GM19397 (cell line): ENCODE measurements at regions not wholly inside any gene's neighbourhood (a gene's known extent, or its start where the extent isn't known, plus 50 kb on each side); places are given as distances from the start of the nearest gene placed in this dataset.

Experiments
- ATAC-seq: cut with Tn5 transposase; IDR thresholded peaks from one replicate; pipeline ENCODE4 v1.9.1; 2021; ENCODE audit warnings: mild to moderate bottlenecking, moderate library complexity; ENCODE audit not compliant: unreplicated experiment

DNA sequence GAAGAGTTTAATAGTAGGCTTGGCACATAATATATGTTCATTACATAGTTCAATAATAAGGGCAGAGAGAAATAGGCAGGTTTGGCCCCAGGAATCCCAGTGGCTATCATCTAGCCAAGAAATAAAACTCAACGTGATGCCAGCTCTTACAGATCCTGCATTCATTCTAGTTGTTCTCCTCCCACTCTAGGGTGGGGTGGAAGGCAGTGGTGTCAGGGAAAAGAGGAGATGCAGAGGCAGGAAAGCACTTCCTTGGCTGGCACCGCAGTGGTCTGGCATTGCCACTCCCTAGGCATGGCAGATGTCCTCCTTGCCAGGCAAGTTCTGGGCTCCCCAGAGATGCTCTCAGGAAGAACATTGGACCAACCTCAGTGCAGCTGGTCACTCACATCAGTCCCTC, 383.6 kb downstream of the GRIN2B start:
- no peak for ATAC-seq

DNA sequence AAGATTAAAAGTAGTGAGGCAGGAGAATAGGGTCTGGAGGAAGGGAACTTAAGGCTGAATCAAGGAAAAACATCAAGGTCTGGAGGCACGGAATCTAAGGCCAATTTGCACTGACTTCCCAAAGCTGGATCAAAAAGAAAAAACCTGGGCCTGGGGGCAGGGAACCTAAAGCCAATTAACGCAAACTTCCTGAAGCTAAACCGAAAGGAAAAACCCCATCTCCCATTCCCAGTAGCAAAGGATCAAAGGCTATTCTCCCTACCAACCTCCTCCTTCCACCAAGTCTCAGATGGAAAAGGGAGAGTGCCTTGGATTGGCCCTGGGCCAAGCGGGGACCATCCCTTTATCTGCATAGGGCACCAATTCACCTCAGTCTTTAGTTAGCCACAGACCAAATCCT, 384.2 kb downstream of the GRIN2B start:
- ATAC-seq = no peak

DNA sequence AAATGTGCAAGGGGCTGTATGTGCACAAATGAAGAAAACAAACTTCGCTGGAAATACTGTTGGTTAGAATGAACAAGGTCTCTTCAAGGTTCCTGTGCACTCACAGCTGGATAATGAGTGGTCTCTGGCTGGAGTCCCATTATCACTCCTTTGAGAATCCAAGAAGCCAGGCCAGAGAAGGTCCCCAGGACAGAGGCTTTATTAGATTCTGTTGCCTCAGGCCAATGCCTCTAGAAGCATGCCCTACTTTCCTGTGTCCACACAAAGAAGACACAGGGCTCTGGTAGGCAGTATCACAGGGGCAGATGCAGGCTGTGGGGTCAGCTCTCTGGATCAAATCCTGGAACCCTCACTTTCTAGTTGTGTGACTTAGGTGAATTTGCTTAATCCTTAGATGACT, 384.7 kb downstream of the GRIN2B start:
- no peak for ATAC-seq

DNA sequence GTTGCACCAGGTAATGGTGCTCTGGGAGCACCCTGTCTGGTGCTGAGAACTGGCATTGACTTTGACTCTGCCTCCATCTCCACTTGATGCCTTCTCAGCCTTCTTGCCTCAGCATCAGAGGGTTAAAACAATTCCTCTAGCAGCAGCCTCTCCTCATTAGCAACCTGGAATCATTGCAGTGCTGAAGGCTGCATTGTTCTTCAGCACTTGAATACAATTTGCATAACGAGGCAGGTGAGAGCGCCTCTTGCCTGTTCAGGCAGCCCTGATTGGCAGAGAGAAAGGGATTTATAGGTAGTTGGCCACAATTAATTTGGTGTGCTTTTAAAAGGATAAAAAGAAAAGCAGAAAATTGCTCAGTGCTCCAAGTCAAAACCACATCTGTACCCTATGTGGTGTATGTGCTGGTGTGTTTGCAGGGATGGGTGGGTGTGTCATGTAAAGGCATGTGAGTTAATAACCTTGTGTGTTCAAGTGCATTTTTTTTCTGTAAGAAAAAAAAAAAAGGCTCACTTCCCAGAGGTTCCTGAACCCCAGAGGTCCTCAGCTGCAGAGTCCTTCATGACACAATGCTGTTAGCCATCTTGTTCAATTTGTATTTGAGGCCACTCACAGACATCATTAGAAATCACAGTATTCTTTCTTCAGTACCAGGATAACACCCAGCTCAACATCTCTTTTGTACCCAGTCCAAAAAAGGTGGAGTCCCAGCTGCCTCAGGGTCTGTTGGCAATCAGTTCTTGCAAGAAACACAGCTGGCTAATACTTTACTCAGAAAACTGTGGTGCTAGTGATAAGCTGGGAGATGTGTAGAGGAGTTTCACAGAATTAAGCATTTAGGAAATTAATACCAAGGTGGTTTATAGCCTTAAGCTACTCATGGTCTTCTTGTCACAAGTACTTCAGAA, 385.6 kb downstream of the GRIN2B start:
- no peak for ATAC-seq

GRCh38 chr12:13594731-13595514, 386.5 kb downstream of the GRIN2B start:
- no peak for ATAC-seq

DNA sequence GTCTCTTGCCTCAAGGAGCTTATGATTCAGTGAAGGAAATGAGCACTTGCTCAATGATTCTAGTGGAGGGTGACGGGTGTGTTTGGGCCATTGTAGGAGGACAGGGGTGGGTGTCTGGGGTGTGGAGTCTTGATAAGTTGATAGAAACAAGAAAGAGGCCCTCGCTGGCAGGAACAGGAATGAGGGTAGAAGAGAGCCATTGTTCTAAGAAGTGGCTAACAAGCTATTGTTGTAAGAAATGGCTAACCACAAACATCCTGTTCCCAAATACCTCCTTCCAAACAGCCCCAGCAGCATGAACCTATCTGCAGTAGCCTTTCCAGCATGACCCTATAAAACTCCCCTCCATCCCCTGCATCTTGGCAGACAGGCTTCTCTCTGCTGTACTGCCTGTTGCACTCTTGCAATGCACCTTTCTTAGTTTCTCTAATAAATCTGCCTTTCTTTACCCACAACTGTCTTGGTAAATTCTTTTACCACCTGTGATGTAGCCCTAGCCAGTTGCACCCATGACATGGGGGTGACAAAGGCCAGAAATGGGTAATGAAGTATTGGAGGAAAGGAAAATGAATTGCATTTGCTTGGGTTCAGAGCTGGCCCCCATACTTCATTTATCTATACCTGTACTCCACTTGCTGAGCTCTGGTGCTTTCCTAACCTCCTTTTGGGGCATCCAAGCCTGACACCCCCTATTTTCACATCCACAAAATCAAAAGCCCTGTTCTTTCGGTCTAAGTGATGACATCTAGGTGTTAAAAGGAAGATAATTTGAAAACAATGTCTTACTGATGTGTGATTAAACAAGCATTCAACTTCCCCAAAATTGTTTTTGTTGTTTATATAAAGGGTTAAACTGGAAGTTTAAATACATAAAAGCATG, 389.1 kb downstream of the GRIN2B start:
- no peak for ATAC-seq

GRCh38 chr12:13591488-13591887, 389.9 kb downstream of the GRIN2B start:
- no peak for ATAC-seq

DNA sequence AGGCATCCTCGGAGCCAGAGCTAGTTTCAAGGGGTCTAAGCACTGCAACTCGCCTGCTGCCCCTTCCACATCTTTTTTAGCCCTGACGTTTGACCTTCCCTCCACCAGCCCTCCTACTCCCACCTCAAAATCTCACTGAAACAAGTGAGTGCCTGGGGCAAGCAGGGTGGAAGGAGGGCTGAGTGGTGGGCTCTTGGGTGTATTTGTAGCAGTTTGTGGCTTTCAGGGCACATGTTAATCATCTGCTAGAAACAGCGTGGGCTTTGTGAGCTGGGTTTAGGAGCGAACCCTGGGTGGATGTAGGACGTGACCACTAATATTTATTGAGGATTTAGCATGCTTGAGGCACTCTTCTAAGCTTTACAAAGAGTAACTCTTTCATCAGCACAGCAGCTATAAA, 390.3 kb downstream of the GRIN2B start:
- no peak for ATAC-seq

DNA sequence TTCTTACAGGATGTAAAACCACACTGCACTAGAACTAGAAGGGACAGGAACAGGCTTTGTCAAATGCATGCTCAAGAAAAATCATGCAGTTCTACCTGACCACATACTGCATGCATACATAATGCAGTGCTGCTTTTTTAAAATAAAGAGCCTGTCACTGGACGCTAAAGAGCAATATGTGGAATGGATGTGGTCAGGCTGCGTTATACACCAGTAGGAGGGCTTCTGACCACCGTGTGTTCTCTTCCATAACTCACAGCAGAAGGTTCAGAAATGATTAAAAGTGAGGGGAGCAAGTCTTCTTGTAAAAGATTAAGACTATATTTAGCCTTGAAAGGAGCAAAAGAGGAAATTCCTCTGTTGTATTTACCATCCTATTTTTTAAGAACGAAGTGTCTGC, 392.0 kb downstream of the EMP1 start:
- ATAC-seq = no peak

DNA sequence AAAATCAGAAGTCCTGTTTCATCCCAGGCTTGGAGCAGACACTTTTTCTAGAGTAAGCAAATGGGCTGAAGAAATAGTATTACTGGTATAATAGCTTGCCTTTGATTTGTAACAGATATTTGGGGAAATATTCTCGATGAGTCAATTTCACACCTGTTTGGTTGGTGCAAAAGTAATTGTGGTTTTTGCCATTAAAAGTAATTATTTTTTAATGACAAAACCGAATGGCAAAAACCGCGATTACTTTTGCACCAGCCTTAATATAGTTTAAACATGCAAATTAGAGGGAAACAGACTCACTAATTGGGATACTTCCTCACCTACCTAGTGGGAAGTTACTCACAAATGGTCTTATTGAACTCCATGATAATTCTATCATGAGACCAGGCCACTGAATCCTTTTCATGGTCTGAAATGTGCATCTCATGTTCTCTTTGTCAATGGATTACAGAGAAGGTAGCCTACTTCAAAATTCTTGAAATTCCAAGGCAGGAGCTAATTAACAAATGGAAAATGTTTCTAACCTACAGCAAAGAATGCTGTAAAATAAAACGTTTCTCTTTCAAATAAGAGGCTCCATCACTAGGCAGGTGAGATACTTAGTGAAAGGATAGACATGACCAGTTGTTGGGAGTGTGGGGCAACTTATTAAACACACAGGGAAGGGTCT, 391.3 kb downstream of the EMP1 start:
- no peak for ATAC-seq

- no peak for ATAC-seq
These were observed 389.8 kb downstream of the EMP1 start for GRCh38 chr12:13586361-13586760.

DNA sequence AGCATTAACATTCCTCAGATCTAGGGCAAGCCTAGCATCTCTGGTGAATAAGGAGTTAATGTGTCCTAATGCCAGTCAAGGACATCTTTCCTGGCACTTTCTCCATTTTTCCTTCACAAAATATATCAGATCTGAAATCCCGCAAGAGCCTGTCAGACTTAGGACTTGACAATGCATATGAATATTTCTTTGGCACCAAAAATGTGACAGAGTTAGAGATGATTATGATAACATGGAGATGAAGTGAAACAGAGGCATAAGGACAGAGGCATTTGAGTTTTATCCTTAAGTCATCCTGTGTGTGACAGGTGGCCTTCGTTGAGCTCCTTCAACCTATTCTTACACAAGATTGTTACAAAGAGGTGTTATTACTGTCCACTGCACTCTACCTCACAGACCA, 388.0 kb downstream of the EMP1 start:
- ATAC-seq = no peak

DNA sequence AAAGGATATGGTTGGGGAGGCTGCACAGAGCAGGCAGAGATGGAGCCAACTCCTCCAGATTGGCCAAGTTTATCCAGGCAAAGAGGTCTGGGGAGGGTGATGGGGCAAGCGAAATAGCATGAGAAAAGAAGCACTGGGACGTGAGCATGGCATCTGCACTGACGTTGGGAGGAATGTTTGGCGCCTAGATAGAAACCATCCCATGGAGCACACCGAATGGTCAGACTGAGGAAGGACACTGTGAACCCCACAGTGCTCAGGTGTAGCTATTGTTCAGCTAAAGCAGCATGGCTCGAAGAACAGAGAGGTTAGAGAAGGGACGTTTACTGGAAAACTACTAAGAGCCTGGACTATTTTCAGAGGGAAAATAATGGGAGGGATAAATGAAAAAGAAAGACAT, 387.1 kb downstream of the EMP1 start:
- no peak for ATAC-seq

DNA sequence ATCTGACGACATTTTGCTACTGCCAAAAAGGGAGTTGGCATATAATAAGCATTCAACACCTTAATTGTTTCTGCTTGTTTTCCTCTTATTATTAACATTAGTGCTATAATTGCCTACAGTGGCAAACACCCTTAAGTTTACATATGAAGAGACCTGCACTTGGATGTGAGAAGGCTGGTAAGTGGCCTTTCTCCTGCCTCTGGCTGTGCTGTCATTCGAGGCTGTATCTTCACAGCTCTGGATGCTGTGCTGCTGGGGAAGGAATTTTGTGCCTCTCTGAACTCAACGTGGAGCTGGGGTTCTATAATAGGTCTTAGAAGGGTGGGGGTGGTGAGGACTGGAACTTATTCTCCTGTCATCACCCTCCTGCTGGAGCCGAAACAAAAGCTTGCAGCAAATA, 385.9 kb downstream of the EMP1 start:
- ATAC-seq = no peak

- no peak for ATAC-seq
These were observed 384.5 kb downstream of the EMP1 start for GRCh38 chr12:13581031-13581430.

DNA sequence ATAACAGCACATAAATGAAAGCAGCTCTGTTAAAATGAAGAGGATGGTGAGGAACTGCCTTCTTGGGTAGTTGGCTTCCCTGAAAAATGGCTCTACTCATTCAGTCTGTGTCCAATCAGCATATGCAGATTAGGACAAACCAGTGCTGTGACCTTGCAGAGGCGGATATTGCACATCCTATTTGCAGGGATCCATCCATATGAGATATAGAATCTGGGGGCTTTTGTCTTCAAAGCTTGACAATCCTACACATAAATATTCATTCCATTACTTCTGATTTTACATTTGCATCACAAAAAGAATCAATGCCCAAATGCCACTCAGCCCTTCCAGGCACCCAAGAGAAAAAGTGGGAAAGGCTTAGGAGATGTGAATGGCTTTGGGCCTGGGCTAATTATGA, 383.7 kb downstream of the EMP1 start:
- ATAC-seq = no peak

GRCh38 chr12:13576935-13577500, 380.5 kb downstream of the EMP1 start:
- ATAC-seq = no peak

DNA sequence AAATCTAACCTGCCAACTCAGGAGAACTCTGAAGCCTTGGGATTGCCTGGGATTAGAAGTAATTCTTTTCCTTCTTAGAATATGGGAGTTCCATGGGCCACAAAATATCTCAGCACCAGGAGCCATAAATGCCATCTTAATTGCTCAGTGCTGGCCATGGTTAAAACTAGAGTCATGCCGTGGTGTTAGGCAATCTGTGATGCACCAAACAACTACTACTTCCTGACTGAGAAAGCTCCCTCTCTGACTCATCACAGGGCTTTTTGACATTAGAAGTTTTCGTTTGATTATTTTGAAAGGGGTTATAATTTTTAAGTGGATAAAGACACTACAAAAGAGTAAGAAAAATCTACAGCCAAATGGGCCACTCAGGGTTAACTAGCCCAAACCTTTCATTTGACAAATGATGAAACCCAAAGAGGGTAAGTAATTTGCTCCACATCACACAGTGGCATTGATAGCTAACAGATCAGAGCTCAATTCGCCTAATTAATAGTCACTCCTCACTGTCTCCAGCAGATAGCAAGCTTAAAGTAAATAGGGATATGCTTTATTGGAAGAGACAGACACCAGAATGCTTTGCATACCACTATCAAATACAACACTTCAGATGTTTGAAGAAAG, 377.3 kb downstream of the EMP1 start:
- ATAC-seq = no peak

DNA sequence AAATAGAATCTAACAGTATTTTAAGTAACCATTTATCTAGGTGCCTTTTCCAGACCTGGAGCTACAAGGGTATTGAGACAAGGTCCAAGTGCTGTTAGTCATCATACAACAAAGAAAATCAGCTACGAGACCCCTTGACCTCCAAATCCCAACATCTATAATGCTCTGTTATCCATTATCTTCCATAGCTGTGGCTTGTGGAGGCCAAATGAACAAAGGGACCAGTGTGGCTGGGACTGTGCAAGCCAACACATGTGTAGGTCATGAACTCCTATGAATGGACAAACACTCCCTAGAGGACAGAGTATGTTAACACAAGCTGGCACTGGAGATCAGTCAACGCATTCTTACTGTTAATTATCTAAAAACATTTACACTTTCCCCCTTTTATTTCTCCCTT, 374.5 kb downstream of the EMP1 start:
- no peak for ATAC-seq
